HUES64 (cell line): ENCODE measurements at regions not wholly inside any gene's neighbourhood (a gene's known extent, or its start where the extent isn't known, plus 50 kb on each side); places are given as distances from the start of the nearest gene placed in this dataset.
A peak's percentile ranks its signal among the peaks of the same experiment; 100 is the strongest.

Source experiments
- H3K27ac ChIP-seq: 2 replicates; pipeline ENCODE4 v1.7.0; 2013; ENCODE audit warnings: low read depth, low read length, inconsistent platforms
- H3K27me3 ChIP-seq: 2 replicates; pipeline ENCODE4 v1.6.1; 2013; ENCODE audit warnings: mild to moderate bottlenecking, low read length; ENCODE audit not compliant: insufficient read depth
- H3K36me3 ChIP-seq: 2 replicates; pipeline ENCODE4 v1.6.1; 2013; ENCODE audit warnings: mild to moderate bottlenecking, low read length; ENCODE audit not compliant: insufficient read depth
- H3K4me1 ChIP-seq: 2 replicates; pipeline ENCODE4 v1.6.1; 2013; ENCODE audit warnings: mild to moderate bottlenecking, low read length, moderate library complexity; ENCODE audit not compliant: insufficient read depth
- H3K4me3 ChIP-seq: 2 replicates; pipeline ENCODE4 v1.5.1; 2013; ENCODE audit warnings: mild to moderate bottlenecking, low read length, moderate library complexity
- H3K9ac ChIP-seq: 2 replicates; pipeline ENCODE4 v1.6.1; 2013; ENCODE audit warnings: mild to moderate bottlenecking, low read depth, low read length
- H3K9me3 ChIP-seq: 2 replicates; pipeline ENCODE4 v1.6.1; 2013; ENCODE audit warnings: low read depth, low read length; ENCODE audit not compliant: insufficient read depth
- WGBS: fragments of 150-250, 120-280 bp; methylation state at CpG from one replicate; pipeline ENCODE4 v1.1.7; 2013; ENCODE audit warnings: missing lambda C conversion rate; 5-methylcytosine and 5-hydroxymethylcytosine counted together

- no peaks in the 10 kb centered on the region for H3K4me1 ChIP-seq
- no peak overlapping the region for H3K4me3 ChIP-seq
- no peak overlapping the region for H3K27ac ChIP-seq
- H3K27me3 ChIP-seq, result no peaks in the 10 kb centered on the region
- no peaks in the 10 kb centered on the region for H3K9me3 ChIP-seq
- WGBS, result 100% methylated on average over 2 of the region's 2 CpGs
- H3K9ac ChIP-seq, result no peak overlapping the region
- no peaks in the 10 kb centered on the region for H3K36me3 ChIP-seq
These were observed 547.9 kb upstream of the CDH4 start for GRCh38 chr20:60704147-60704546.

GRCh38 chr20:60713396-60713795 lies 538.7 kb upstream of the CDH4 start:
- H3K4me3 ChIP-seq, result no peak overlapping the region
- H3K27ac ChIP-seq, result no peak overlapping the region
- H3K27me3 ChIP-seq, result no peaks in the 10 kb centered on the region
- H3K4me1 ChIP-seq, result no peaks in the 10 kb centered on the region
- no peaks in the 10 kb centered on the region for H3K9me3 ChIP-seq
- H3K9ac ChIP-seq, result no peak overlapping the region
- H3K36me3 ChIP-seq, result no peaks in the 10 kb centered on the region
- WGBS, result no CpG with 5 or more reads among the region's 2 CpGs

DNA sequence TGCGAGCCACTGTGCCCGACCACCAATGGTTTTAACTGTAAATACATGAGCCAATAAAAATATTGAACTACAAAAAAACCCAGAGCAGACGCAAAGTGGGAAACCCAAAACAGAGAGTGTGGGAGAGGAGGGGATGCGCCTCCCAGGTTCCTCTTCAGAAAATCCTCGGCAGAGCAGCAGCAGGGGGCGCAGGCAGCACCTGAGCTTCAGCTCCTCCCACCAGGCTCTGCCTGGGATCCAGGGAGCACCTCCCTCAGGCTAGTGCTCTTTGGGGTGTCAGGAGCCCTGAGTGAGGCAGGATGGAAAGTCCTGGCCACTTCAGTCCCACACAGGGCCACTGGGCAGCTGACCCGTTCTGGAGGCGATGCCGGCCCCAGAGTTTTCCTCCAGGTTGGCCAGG lies 536.9 kb upstream of the CDH4 start:
- no peaks in the 10 kb centered on the region for H3K27me3 ChIP-seq

GRCh38 chr20:60718743-60719480 lies 533.1 kb upstream of the CDH4 start:
- Histone ChIP-seq H3K27ac (no peak overlapping the region), H3K9me3 (no peaks in the 10 kb centered on the region), H3K9ac (no peak overlapping the region), H3K36me3 (no peaks in the 10 kb centered on the region), H3K4me3 (no peak overlapping the region), H3K27me3 (no peaks in the 10 kb centered on the region), H3K4me1 (no peaks in the 10 kb centered on the region; the same call in 1 of the 2 replicates)
- WGBS, result 77% methylated on average over 11 of the region's 11 CpGs

More for the DNA sequence above, 536.9 kb upstream of the CDH4 start:
- 87% methylated on average over 9 of the region's 9 CpGs for WGBS
- Histone ChIP-seq H3K4me3 (no peak overlapping the region), H3K9me3 (no peaks in the 10 kb centered on the region), H3K4me1 (no peaks in the 10 kb centered on the region; the same call in 1 of the 2 replicates), H3K36me3 (no peaks in the 10 kb centered on the region), H3K9ac (no peak overlapping the region), H3K27ac (no peak overlapping the region)

- H3K4me3 ChIP-seq, result no peak overlapping the region
- H3K4me1 ChIP-seq, result peaks cover 27% of the 10 kb centered on the region
- H3K27me3 ChIP-seq, result no peaks in the 10 kb centered on the region
- no peak overlapping the region for H3K27ac ChIP-seq
- H3K9me3 ChIP-seq, result 0 out of 2 replicates have a peak, but pooled peaks cover 8% of the 10 kb centered on the region
- WGBS, result 90% methylated on average over 4 of the region's 4 CpGs
- no peaks in the 10 kb centered on the region for H3K36me3 ChIP-seq
- H3K9ac ChIP-seq, result no peak overlapping the region
These were observed 526.7 kb upstream of the CDH4 start for GRCh38 chr20:60725311-60725906.

GRCh38 chr20:60727425-60727824 lies 524.6 kb upstream of the CDH4 start:
- H3K9ac ChIP-seq, result no peak overlapping the region
- peaks cover 27% of the 10 kb centered on the region for H3K4me1 ChIP-seq
- H3K27me3 ChIP-seq, result no peaks in the 10 kb centered on the region
- H3K36me3 ChIP-seq, result no peaks in the 10 kb centered on the region
- H3K9me3 ChIP-seq, result 0 out of 2 replicates have a peak, but pooled peaks cover 8% of the 10 kb centered on the region
- H3K27ac ChIP-seq, result no peak overlapping the region
- WGBS, result 53% methylated on average over 1 of the region's 1 CpG
- no peak overlapping the region for H3K4me3 ChIP-seq

- no peaks in the 10 kb centered on the region for H3K27me3 ChIP-seq
- 58% methylated on average over 4 of the region's 4 CpGs for WGBS
- peak overlapping the region; percentile 87; the same call in 1 of the 2 replicates for H3K27ac ChIP-seq
- peaks cover 27% of the 10 kb centered on the region for H3K4me1 ChIP-seq
- no peaks in the 10 kb centered on the region for H3K36me3 ChIP-seq
- no peak overlapping the region for H3K4me3 ChIP-seq
- H3K9me3 ChIP-seq, result 0 out of 2 replicates have a peak, but pooled peaks cover 8% of the 10 kb centered on the region
- H3K9ac ChIP-seq, result no peak overlapping the region
These were observed 523.4 kb upstream of the CDH4 start for GRCh38 chr20:60728705-60729104.

- no peaks in the 10 kb centered on the region for H3K36me3 ChIP-seq
- 0 out of 2 replicates have a peak overlapping the region, but pooled peaks have one; percentile 7 for H3K9ac ChIP-seq
- H3K27ac ChIP-seq, result peak overlapping the region; percentile 87; the same call in 1 of the 2 replicates
- H3K9me3 ChIP-seq, result 0 out of 2 replicates have a peak, but pooled peaks cover 8% of the 10 kb centered on the region
- H3K4me3 ChIP-seq, result no peak overlapping the region
- peaks cover 27% of the 10 kb centered on the region for H3K4me1 ChIP-seq
- no peaks in the 10 kb centered on the region for H3K27me3 ChIP-seq
- WGBS, result 46% methylated on average over 7 of the region's 7 CpGs
These were observed 522.7 kb upstream of the CDH4 start for GRCh38 chr20:60729135-60729900.

DNA sequence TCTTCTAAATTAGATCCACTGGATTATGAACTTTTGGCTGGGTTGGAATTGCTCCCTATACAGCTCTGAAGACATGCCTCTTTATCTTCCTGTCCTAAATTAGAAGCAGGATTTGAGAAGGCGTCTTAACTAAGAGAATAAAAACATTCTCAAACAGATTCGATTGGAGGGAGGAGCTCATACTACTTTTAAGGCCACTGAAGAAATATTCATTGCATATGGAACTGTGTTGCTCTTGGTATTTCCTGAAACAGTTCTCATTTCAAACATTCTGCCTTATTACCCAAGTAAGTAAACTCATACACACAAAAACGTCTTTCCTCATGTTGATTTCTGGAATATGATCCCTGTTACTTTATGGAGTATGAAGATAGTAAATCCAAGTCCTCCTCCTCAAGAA lies 519.7 kb upstream of the CDH4 start:
- Histone ChIP-seq H3K27me3 (no peaks in the 10 kb centered on the region), H3K36me3 (no peaks in the 10 kb centered on the region), H3K27ac (no peak overlapping the region), H3K9ac (no peak overlapping the region), H3K9me3 (0 out of 2 replicates have a peak, but pooled peaks cover 4% of the 10 kb centered on the region), H3K4me3 (no peak overlapping the region), H3K4me1 (peaks cover 27% of the 10 kb centered on the region)
- 0% methylated on average over 1 of the region's 3 CpGs for WGBS

DNA sequence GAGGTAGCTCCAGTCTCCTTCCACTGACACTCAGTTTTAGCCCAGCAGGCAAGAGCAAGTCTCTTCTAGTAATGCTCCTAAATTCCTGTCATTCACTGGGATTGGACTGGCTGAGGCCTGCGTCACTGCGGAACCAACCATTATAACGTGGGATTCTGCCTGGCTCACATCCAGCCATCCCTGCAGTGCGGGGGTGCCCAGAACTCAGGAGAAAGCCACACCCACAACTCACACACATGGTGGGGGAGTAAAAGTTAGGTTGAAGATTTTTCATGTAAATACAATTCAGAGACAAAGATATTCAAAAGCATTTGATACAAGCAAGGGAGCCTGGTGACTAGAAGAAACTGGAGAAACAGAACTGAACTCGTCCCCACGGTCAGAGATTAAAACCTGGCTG lies 504.0 kb upstream of the CDH4 start:
- H3K4me1 ChIP-seq, result peaks cover 19% of the 10 kb centered on the region
- H3K36me3 ChIP-seq, result no peaks in the 10 kb centered on the region
- H3K9ac ChIP-seq, result no peak overlapping the region
- H3K4me3 ChIP-seq, result no peak overlapping the region
- WGBS, result 97% methylated on average over 5 of the region's 6 CpGs
- peaks cover 6% of the 10 kb centered on the region; the same call in 1 of the 2 replicates for H3K9me3 ChIP-seq
- no peak overlapping the region for H3K27ac ChIP-seq
- H3K27me3 ChIP-seq, result no peaks in the 10 kb centered on the region
